HG03460 (cell line): ENCODE measurements at regions not wholly inside any gene's neighbourhood (a gene's known extent, or its start where the extent isn't known, plus 50 kb on each side); places are given as distances from the start of the nearest gene placed in this dataset.
A peak's percentile ranks its signal among the peaks of the same experiment; 100 is the strongest.

Experiments
- ATAC-seq: cut with Tn5 transposase; IDR thresholded peaks from one replicate; pipeline ENCODE4 v1.9.1; 2021; ENCODE audit not compliant: unreplicated experiment

DNA sequence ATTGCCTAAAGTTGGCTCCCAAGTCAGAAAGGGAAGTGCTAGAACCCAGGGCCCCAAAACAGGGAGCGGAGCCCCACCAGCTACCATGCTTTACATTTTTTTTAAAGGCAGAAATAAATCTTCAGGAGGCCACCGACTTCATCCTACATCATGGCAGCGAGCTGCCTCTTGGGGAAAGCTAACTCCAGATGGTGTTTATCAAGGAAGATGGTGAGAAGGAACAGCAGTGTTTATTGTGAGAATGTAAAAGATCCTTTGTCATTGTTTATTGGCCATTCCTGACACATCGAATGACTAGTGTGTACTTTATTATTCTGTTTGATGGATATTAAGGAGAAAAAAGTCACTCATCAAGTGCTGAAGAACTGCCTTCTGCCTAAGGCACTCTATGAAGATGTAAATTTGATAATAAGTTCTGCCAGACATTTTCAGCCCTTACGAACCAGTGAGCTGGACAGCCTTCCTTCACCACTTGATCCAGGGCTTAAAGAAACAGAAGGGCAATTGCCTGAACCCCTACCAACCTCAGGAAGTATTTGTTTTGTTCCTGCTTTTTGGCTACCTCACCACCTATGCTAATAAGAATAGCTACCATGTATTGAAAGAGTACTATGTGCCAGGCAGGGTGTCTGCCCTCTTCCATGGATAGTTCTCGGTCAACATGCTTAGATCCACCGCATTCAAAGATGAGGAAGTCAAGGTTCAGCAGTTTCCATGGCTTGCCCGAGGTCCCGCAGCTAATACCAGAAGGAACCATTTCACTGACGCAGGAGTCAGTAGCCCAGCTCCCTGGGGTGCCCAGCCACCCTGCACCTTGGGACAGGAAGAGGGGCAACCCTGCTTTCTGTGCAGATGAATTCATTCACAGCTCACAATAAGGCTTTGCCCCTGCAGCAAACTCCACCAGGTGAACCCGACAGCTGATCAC lies 194.7 kb upstream of the RREB1 start:
- no peak for ATAC-seq

DNA sequence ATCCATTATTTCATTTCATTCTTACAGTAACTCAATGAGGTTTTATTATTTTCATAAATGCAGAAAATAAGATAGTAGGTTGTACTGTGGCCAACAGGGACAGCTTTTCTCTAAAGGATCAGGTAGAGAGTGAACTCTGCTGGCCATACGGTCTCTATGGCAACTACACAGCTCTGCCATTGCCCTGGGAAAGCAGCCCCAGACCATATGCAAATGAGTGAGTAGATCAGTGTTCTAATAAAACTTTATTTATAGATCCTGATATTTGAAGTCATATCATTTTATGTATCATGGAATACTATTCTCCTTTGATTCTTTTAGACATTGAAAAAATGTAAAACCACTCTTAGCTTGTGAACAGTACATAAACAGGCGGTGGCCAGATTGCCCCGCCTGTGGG lies 192.5 kb upstream of the RREB1 start:
- no peak for ATAC-seq

DNA sequence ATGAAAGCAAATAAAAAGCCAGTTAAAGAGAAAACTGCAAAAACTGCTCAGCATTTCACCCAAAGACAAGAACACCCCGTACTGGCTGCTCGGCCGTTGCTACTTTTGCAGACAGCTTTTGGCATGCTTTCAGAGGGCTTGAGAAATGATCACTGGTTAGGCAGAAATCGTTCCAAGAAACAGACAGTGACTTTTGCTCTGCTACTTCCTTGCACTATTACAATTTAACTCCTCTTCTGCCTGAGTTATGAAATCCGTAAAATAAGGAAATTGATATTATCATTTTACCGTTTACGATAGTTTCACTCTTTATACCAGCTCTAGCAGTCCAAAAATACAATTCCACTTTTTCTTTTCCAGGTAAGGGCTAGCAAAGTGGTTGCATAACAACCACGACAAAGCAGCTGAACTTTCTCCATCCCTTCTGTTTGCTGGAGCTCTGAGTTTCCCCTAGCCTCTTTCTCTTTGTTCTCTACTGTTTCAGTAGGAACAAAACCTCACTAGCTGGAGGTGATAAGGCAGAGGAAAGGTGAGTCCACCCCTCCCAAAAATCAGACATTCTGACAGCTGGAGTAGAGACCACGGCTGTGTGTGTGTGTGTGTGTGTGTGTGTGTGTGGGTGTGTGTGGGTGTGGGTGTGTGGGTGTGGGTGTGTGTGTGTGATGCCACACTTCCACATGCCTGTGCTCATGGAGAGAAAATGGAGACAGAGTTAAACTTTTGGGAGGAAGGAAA lies 191.8 kb upstream of the RREB1 start:
- ATAC-seq: no peak

DNA sequence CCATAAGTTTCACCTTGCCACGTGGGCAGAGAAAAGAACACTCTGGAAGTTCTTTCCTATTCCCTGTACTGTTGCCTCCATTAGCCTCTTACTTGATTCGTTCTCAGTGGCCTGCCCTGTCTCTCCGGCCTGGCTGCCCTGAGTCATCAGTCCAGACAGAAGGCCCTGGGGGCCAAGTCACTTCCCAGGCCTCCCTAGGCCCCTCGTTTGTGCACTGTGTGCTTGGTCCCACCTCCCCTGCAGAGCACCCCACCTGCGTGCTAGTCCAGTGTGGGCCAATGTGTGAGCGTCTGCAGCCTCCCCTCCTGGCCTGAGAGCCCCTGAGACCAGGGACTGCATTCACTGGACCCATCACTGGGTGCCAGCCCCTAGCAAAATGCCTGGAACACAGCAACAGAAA lies 191.2 kb upstream of the RREB1 start:
- ATAC-seq: no peak

DNA sequence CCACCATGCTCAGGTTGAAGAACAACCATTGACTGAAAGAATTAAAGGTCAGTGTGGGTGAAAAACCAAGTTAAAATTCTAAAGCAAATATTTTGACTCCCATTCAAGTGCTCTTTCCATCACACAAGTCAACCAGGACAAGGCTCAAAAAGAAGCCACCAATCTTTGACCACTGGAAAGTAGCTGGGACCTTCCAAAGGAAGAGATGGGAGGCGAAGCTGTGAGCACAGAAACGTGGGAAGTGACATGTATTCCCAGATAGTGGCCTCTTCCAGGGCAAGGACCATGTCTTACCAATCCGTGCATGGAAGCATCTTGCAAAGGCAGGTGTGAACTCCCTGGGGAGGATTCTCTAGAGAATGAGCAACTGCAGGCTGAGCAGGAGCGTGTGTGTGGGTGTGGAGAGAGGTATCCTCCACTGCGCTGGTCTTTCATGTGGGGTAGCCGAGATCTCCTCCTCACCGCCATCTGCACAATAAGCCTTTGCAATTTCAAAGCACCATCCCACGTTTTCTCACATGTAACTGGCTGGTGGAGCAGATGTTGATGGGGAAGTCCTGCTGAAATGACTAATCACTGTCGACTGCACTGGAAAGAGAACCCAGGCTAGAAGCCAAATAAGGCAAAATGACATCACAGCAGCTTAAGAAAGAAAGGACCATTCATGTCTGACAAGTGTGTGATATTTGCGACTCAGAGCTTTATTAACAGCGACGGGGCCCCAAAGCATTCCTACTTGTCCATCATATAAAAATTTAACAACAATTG lies 189.4 kb upstream of the RREB1 start:
- peak; percentile 78 for ATAC-seq

DNA sequence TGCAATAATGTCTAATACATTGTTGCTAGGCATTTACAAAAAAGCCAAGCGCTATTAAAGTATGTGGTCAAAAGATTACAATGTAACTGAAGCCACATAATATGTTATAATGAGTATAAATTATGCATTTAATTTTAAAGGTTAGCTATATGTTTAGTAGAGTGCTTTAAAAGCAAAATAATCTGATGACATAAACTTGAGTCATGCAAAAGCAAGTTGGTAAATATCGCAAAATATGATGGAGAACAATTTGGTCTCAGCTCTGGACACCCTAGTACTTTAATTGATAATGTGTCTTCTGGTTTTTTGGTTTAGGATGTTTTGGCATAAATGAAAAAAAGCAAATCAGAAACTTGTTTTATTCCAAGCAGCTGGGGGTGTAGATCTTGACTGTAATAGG lies 188.6 kb upstream of the RREB1 start:
- no peak for ATAC-seq

DNA sequence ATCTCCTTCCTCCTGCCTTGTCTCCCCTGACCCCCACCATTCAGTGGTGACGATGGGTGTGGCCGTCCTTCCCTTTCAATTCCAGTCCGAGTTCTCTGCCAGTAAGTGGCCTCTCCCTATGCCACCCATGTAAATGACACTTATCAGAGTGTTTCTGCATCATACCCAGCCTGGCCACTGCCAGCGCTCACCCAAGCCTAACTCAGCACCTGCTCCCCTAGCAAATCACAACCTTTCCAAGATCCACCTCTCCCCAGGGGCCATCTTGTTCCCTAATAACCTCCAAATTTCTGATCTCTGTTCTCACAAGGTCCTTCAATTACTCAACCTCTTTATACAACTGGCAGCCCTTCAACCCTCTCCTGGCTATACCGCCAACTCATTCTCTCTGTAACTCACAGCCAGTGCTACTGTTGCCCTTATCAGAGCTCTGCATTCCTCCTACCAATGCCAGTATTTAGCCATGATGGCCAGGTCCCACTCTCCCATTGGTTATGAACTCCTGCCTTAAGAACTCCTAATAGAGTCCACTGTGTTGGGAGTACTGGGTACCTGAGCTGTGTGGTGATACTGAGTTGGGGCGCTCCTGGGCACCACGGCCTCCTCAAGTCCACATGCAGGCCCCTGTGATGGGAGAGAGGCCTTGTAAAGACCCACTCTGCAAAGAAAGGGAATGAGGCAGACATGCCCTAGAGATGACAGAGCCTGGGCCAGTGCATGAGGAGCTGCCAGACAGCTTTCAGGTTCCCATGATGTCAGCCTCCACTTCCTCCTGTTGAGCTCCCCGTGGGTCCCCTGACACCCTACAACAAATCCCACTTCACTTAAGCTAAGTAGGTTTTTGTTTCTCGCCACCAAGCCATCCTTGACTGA lies 187.4 kb upstream of the RREB1 start:
- no peak for ATAC-seq

DNA sequence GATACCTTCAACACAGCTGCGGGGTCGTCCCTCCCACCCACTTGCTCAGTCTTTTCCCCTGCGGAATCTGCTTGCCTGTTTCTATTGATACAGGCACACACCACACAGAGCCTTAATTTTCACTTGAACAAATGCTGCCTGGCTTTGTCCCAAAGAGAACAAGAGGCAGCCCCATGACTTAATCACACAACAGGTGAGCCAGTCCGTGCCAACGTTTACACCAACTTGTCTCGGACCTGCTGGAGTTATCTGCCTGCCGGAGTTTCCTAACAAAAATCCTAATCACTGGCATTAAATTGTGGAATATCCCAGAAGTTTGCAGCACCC lies 186.8 kb upstream of the RREB1 start:
- no peak for ATAC-seq

DNA sequence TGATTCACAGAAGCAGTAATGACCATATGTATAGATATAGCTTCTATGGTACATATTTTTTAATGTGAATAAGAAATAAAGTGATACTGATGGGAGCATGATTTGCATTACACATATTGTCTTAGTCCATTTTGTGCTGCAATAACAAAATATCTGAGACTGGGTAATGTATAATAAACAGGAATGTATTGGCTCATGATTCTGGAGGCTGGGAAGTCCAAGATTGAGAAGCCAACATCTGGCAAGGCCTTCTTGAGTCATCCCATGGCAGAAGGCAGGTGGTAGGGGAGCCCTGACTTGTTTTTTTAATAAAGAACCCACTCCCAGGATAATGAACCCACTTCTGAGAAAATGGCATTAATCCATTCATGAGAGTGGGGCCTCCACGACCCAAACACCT lies 185.6 kb upstream of the RREB1 start:
- ATAC-seq: no peak

DNA sequence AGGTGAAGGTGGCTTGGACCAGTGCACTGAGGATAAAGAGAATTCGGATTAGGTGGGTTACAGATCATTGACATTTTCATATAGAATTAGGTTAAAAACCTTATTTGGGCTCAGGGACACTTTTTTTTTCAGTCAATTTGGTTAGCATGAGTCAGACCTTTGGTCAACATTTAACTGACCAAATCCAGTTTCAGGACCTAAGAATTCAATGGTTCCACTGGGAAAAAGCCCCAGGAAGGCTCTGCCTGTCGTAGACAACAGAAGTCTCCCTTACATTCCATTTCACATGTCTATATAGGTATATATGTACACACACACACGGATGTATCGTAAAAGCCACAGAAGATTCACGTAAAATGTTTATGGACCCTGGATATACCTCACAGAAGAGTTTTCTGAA lies 184.2 kb upstream of the RREB1 start:
- ATAC-seq: no peak

DNA sequence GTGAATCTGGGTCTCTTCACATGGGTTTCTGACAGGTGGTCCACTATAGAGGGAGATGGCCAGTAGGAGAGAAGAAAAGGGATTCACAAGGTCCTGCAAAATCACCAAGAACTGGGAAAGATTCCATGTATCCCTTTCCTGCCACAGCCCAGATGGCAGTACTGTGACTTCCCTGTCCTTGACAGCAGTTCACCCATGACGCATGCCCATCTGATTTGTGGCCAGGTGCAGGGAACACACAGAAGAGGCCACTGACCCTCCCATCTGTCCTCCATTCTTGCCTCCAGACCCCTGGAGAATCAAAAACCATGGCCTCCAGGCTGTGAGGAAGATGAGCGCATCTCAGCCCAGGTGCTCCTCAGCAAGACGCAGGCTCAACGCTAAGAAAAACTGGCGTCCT lies 183.1 kb upstream of the RREB1 start:
- no peak for ATAC-seq

DNA sequence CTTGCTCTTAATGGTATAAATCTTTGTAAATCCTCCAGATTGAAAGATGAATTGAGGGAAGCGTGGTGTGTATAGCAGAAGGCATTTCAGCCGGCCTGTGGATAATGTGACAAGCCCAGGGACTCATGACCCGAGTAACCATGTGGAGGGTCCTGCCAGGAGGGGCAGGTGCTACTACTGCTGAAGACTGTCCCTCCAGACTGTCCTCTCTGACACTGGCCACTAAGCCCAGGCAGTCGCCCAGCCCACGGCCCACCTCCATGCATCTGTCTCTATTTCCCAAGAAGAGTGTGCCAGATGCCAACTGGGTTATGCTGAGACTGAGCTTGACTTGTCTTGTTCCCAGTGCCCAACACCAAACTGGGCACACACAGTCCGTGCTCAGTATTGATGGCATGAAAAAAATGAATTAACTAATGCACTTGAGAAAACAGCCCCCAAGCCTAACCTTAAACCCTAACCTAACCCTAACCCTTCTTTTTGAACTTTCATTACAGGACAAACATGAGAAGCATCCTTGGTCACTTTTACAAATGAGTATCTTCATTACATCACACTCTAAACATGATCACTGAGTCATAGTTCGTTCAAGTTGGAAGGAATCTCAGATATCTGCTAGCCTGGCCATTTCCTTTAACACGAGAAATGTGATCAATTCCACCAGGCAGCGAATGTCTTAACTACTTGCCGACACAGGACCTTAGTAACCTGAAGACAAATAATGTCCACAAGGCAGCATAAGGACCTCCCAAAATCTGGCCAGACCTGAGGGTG lies 182.2 kb upstream of the RREB1 start:
- no peak for ATAC-seq

DNA sequence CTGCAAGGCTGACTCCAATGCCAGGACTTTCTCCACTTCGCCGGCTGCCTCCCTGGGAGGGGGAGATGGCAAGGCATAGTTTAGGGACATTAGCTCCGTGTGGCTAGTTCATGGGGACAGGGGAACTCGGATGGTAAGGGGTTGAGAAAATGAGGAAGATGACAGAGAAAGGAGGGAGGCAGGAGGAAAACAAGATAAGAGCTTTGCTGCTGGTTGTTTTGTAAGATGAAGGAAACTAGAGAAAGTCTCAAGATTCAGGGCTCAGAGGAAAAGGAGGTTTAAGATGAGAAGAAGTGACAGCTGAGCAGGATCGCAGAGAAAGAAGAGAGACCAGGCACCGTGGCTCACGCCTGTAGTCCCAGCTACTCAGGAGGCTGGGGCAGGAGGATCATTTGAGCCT lies 180.9 kb upstream of the RREB1 start:
- no peak for ATAC-seq

DNA sequence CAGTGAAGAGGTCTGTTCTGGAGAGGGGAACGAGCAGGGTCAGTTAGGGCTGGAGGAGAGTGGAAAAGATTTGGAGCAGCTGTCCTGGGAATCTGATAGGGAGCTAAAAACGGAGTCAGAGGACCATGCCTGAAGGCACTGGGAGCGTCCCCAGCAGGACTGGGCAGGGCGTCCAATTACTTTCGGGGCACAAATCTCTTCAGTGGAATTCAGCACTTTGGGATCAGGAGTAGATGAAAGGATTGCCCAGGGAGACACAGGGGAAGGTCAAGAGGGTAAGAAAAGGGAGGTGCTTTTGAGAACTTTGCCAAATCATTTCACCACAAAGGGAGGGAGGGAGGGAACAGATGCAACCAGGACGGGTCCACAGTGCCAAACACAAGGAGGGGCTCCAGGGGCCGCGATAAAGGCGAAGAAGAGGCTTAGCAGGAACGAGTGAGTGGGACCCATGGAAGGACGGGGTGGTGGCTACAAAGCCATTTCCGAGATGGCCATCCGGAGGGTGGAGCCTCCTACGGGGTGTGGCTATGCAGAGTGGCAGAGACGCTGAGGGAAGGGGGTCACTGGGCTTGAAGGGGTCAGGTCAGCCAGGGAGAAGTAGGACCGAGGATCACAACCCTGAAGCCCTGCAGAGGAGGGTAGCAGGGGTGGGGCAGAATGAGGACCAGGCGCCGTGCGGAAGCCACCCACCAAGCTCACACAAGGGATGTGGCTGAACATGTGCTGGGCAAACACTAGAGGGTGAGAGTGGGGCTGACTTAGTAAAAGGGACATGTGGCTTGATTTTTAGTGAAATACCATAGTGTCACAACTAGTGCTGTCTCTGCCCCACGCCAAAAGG lies 180.0 kb upstream of the RREB1 start:
- no peak for ATAC-seq

DNA sequence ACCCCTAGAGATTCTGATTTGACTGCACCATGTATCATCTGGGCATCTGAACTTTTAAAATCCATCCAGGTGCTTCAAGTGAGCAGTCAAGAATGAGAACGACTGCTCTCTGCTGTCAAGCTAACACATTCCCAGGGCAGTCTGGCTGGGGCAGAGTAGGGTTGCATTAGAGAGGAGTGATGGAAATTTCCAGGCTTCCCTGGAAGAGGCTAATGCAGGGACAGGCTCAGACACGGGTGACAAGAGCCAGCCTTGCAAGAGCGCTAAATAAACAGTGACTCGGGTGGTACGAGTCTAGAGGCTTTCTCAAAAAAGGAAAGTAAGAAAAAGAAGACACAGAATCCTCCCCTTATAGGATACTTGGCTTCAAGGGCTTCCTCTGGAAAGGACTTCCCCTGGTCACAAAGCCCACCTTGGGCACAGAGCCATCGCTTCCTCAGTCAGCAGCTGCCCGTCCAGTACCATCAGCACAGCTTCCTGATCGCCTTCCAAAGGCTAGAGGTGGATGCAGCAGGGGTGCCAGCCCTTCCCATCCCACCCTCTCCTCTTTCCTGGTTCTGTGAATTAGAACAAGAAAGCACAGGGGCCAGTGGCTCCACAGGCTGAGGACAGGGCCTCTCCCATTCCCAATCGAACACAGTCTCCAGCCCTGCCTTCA lies 177.4 kb upstream of the RREB1 start:
- ATAC-seq: no peak

DNA sequence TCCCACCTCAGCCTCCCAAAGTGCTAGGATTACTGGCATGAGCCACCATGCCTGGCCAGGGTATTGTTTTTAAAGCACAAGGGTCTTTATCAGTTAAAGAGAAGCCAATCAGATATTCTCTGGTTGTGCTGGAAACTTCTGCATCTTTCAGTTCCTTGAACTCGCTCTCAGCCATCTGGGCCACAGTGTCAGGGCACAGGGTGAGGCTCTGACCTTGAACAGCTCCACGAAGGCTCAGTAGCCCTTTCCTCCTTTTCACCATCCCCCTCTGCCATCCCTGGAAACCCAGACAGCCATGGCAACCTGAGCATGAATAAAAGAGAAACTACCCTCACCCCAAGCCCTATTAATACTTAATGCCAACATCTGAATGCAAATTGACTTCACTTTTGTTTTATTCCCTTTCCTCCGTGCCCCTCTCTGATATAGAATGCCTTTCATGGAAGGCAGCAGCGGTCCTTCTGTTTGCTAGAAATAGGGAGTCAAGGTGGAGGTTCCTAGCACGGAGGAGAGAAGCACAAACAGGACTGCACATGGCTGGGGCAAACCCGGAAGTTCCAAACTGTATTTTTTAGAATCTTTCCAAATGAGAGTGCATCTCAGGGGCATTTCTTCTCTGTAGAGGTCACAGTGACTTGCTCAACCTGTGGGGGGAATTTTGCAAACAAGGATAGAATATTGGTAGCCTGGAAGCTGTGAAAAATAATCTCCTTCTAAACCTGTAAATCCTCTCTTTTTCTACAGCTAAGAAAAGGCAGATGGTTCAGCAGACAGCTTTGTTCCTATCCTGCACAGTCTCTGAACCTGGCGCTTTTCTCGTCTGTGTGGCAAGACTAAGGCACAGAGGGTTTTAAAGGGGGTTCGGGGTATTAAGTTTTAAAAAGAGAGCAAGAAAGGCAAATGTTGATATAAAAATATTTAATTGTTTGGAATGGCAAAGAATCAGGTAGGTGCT lies 176.4 kb upstream of the RREB1 start:
- no peak for ATAC-seq

DNA sequence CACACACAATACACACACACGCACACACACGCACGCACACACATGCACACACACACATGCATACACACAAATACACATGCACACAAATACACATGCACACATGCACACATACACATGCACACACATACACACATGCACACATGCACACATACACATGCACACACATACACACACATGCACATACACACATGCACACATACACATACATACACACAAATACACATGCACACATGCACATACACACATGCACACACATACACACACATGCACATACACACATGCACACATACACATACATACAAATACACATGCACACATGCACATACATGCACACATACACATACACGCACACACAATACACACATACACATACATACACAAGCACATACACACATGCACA lies 175.4 kb upstream of the RREB1 start:
- no peak for ATAC-seq

DNA sequence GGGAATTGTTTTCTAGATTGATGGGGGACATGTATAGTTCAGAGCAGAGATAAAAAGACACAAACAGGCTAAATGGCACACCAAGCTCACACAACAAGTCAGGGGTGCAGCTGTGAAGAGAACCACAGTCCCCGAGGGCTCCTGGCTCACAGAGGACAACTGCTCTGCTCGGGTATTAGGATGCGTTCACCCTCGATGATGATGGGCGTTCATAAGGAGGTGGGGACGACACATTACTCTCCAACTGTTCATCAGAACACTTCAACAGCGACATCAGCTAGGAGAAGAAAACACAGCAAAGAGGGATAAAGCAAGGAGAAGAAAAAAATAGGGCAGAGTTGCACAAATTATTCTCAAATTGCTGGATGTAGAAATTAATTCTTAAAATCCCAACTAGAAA lies 174.8 kb upstream of the RREB1 start:
- no peak for ATAC-seq
